Thymus (tissue), 11 donors: ENCODE measurements at regions not wholly inside any gene's neighbourhood (a gene's known extent, or its start where the extent isn't known, plus 50 kb on each side); places are given as distances from the start of the nearest gene placed in this dataset.

Experiments used
- DNase-seq, 9 donors: peaks; one replicate each; pipeline ENCODE4 v3.0.0-alpha.2; 2013; ENCODE audit warnings: low spot score in 9 of 9, low read depth in 6 of 9, missing footprints in 1 of 9
- H3K27ac ChIP-seq, 2 donors: one replicate each; pipeline ENCODE4 v1.5.1; 2013; ENCODE audit warnings: control low read depth in 1 of 2, low read depth in 1 of 2, low read length in 1 of 2, mild to moderate bottlenecking in 1 of 2, moderate library complexity in 1 of 2
- H3K27me3 ChIP-seq, 2 donors: one replicate each; pipeline ENCODE4 v1.5.1; 2013; ENCODE audit warnings: low read length in 1 of 2; ENCODE audit not compliant: control insufficient read depth in 2 of 2, insufficient read depth in 1 of 2
- H3K36me3 ChIP-seq, 2 donors: one replicate each; pipeline ENCODE4 v1.5.1; 2013; ENCODE audit warnings: low read length in 1 of 2, mild to moderate bottlenecking in 1 of 2, moderate library complexity in 1 of 2; ENCODE audit not compliant: control insufficient read depth in 2 of 2, insufficient read depth in 2 of 2
- H3K4me1 ChIP-seq, 2 donors: one replicate each; pipeline ENCODE4 v1.5.1; 2013; ENCODE audit warnings: low read length in 2 of 2; ENCODE audit not compliant: control insufficient read depth in 2 of 2, insufficient read depth in 2 of 2
- H3K4me3 ChIP-seq, 2 donors: one replicate each; pipeline ENCODE4 v1.5.1; 2013; ENCODE audit warnings: low read length in 2 of 2, control low read depth in 1 of 2, mild to moderate bottlenecking in 1 of 2
- H3K9me3 ChIP-seq, 2 donors: one replicate each; pipeline ENCODE4 v1.5.1; 2013; ENCODE audit warnings: low read length in 1 of 2, mild to moderate bottlenecking in 1 of 2; ENCODE audit not compliant: control insufficient read depth in 2 of 2, insufficient read depth in 1 of 2
- WGBS: extraction: QIAGEN DNeasy Blood & Tissue Kit; methylation state at CpG from one replicate; pipeline ENCODE4 v1.1.7; 2013; 5-methylcytosine and 5-hydroxymethylcytosine counted together
- donor health status: healthy.

DNA sequence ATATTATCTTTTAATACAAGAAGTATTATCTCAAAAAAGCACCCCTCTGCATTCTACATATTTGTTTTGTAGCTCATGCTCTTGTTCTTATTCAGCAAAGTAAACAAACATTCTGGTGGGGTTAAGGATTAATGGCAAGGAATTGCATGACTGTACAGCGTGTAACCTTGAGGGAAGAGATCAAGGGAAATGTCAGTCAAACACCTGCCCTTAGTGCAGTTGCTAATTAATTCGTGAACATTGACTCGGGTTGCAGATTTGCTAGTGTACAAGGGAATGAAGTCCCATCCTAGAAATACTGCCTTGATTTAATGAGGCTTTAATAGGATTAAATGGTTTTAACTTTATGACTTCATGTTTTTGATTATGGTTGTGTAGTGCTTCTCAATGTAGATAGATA is 1758.1 kb downstream of the MAT2B start:
- H3K27me3 ChIP-seq: no peaks in the 10 kb centered on the region
- H3K4me1 ChIP-seq: no peaks in the 10 kb centered on the region
- H3K27ac ChIP-seq: no peak overlapping the region
- H3K36me3 ChIP-seq: no peaks in the 10 kb centered on the region
- no peak overlapping the region for H3K4me3 ChIP-seq
- 93% methylated on average over 3 of the region's 3 CpGs for WGBS
- H3K9me3 ChIP-seq: no peaks in the 10 kb centered on the region
- DNase-seq: no peak

- DNase-seq: no peak
- Histone ChIP-seq H3K9me3 (no peaks in the 10 kb centered on the region), H3K4me1 (no peaks in the 10 kb centered on the region), H3K4me3 (no peak overlapping the region), H3K27ac (no peak overlapping the region), H3K27me3 (no peaks in the 10 kb centered on the region), H3K36me3 (no peaks in the 10 kb centered on the region)
- 92% methylated on average over 4 of the region's 4 CpGs for WGBS
Observed at GRCh38 chr5:165266939-165267338, 1761.5 kb downstream of the MAT2B start.

DNA sequence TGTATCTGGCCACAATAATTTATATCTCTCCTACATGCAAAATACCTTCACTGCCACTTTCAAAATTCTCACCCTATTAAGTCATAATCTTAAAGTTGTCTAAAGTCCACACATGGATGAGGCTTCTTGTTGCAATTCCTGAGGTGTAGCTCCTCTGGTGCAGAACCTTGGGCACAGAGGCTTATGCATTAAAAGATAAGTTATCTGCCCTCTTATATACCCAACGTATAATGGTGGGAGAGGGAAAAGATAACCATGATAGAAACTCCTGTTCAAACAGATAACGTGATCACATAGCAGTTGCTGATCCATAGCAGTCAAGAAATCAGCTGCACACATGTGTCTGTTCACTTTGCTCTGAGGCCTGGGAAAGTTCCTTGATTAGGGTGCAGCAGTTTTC is 1767.0 kb downstream of the MAT2B start:
- Histone ChIP-seq H3K27ac (no peak overlapping the region), H3K4me1 (no peaks in the 10 kb centered on the region), H3K27me3 (no peaks in the 10 kb centered on the region), H3K36me3 (no peaks in the 10 kb centered on the region), H3K9me3 (no peaks in the 10 kb centered on the region), H3K4me3 (no peak overlapping the region)
- no peak for DNase-seq
- 95% methylated on average over 2 of the region's 2 CpGs for WGBS

GRCh38 chr5:165277661-165278060 is 1772.2 kb downstream of the MAT2B start:
- no peaks in the 10 kb centered on the region for H3K9me3 ChIP-seq

GRCh38 chr5:165282491-165282890 is 1777.1 kb downstream of the MAT2B start:
- Histone ChIP-seq H3K4me3 (no peak overlapping the region), H3K36me3 (no peaks in the 10 kb centered on the region), H3K27me3 (no peaks in the 10 kb centered on the region), H3K9me3 (no peaks in the 10 kb centered on the region), H3K4me1 (no peaks in the 10 kb centered on the region), H3K27ac (no peak overlapping the region)
- DNase-seq: no peak
- 100% methylated on average over 1 of the region's 1 CpG for WGBS

More at GRCh38 chr5:165277661-165278060, 1772.2 kb downstream of the MAT2B start:
- WGBS: 92% methylated on average over 1 of the region's 1 CpG
- Histone ChIP-seq H3K36me3 (no peaks in the 10 kb centered on the region), H3K4me3 (no peak overlapping the region), H3K27me3 (no peaks in the 10 kb centered on the region), H3K4me1 (no peaks in the 10 kb centered on the region), H3K27ac (no peak overlapping the region)
- no peak for DNase-seq

GRCh38 chr5:165286692-165287091 is 1781.3 kb downstream of the MAT2B start:
- 91% methylated on average over 2 of the region's 2 CpGs for WGBS
- no peaks in the 10 kb centered on the region for H3K36me3 ChIP-seq
- H3K4me3 ChIP-seq: no peak overlapping the region
- H3K27ac ChIP-seq: no peak overlapping the region
- no peak for DNase-seq
- no peaks in the 10 kb centered on the region for H3K27me3 ChIP-seq
- no peaks in the 10 kb centered on the region for H3K9me3 ChIP-seq
- H3K4me1 ChIP-seq: no peaks in the 10 kb centered on the region

DNA sequence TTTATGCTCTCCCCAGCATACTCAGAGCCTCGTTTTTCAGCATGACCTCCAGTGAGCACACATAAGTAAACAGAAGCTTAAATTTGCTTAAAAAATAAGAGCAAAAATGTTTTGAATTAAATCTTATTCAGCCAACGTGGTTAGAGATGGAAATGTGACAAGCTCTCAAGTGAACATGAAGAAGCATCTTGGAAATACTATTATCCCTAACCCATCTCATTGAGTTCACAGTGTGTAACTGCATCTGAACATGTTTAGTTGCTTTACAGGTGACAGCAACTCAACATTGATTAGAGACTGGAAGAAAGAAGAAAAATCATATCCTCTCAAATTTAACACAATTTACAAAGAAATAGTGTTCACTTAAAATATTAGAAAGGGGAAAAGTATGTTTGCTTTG is 1785.1 kb downstream of the MAT2B start:
- H3K9me3 ChIP-seq: no peaks in the 10 kb centered on the region
- no peaks in the 10 kb centered on the region for H3K36me3 ChIP-seq
- 85% methylated on average over 2 of the region's 2 CpGs for WGBS
- H3K4me1 ChIP-seq: no peaks in the 10 kb centered on the region
- no peak for DNase-seq
- no peaks in the 10 kb centered on the region for H3K27me3 ChIP-seq
- H3K4me3 ChIP-seq: no peak overlapping the region
- no peak overlapping the region for H3K27ac ChIP-seq

DNA sequence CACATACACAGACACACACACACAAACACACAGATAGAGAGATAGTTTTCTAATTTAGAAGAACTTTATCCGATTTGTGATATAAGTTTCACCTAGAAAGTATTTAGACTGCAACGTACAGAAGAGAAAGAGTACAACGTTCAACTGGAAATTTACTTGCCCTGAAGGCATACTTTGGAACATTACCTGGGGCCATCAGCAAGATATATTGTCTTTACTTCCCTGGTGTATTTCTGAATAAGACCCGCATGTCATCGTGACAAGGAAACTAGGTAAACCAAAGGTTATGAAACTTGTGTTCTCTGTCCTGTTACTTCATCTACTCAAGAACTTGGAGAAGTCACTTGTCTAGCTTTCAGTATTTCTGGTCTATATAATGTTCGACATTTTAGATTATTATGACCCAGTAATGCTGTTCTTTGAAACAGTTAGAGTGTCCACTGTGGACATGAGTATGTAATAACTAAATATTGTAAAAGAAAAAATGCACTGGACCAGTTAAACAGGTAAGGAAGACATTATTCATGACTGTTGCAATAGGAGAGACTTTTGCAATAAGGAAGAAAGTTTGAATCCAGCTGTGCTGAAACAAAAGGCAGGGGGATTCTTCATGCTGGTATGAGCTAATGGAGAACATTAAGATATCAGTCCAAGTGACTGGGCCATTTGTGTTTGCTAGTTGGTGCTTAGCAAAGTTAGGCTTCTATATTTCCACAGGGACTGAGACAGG is 1791.1 kb downstream of the MAT2B start:
- Histone ChIP-seq H3K9me3 (no peaks in the 10 kb centered on the region), H3K27ac (no peak overlapping the region), H3K36me3 (no peaks in the 10 kb centered on the region), H3K4me3 (no peak overlapping the region), H3K4me1 (no peaks in the 10 kb centered on the region), H3K27me3 (no peaks in the 10 kb centered on the region)
- 96% methylated on average over 6 of the region's 6 CpGs for WGBS
- no peak for DNase-seq

- DNase-seq: no peak
- Histone ChIP-seq H3K4me1 (no peaks in the 10 kb centered on the region), H3K4me3 (no peak overlapping the region), H3K36me3 (no peaks in the 10 kb centered on the region), H3K27me3 (no peaks in the 10 kb centered on the region), H3K9me3 (no peaks in the 10 kb centered on the region), H3K27ac (no peak overlapping the region)
- WGBS: 97% methylated on average over 6 of the region's 6 CpGs
Observed at GRCh38 chr5:165304193-165304827, 1798.9 kb downstream of the MAT2B start.
